ENCODE measurements at regions not wholly inside any gene's neighbourhood (a gene's known extent, or its start where the extent isn't known, plus 50 kb on each side); places are given as distances from the start of the nearest gene placed in this dataset.

GRCh38 chr3:76132154-76132470 lies 346.8 kb upstream of the ZNF717 start:
- TF ChIP-seq CTCF (conservative IDR thresholded peaks at IDR 0.05; ENCODE audit: low read depth, low read length) (no peak), EZH2 (IDR thresholded peaks at IDR 0.05; ENCODE audit: low read length, unreplicated experiment) (no peak), EZH2phosphoT487 (IDR thresholded peaks at IDR 0.05; ENCODE audit: borderline replicate concordance, low read length) (no peak)
